ENCODE measurements at regions not wholly inside any gene's neighbourhood (a gene's known extent, or its start where the extent isn't known, plus 50 kb on each side); places are given as distances from the start of the nearest gene placed in this dataset.

DNA sequence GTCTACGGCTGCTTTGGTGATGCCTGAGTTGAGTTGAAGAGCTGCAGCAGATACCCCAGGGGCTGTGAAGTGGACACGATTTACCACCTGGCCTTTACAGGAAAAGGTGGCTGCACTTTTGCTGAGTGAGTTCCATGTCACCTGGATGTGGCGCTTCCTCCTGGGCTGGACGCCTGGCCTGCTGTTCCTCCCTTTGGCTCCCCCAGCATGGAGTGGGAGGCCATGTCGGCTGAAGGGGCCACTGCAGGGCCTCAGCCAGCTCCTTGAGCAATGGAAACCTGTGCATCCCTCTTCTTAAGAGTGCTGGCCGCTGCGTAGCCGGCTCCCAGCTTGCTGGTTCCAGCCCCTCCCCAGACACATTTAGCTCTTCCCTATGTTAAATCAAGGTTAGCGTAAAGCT lies 221.0 kb downstream of the GLRX3 start:
- no peak for TF ChIP-seq POLR2AphosphoS5 (IDR thresholded peaks at IDR 0.05; ENCODE audit: low read depth, low read length)
- TF ChIP-seq, protein P1, sequence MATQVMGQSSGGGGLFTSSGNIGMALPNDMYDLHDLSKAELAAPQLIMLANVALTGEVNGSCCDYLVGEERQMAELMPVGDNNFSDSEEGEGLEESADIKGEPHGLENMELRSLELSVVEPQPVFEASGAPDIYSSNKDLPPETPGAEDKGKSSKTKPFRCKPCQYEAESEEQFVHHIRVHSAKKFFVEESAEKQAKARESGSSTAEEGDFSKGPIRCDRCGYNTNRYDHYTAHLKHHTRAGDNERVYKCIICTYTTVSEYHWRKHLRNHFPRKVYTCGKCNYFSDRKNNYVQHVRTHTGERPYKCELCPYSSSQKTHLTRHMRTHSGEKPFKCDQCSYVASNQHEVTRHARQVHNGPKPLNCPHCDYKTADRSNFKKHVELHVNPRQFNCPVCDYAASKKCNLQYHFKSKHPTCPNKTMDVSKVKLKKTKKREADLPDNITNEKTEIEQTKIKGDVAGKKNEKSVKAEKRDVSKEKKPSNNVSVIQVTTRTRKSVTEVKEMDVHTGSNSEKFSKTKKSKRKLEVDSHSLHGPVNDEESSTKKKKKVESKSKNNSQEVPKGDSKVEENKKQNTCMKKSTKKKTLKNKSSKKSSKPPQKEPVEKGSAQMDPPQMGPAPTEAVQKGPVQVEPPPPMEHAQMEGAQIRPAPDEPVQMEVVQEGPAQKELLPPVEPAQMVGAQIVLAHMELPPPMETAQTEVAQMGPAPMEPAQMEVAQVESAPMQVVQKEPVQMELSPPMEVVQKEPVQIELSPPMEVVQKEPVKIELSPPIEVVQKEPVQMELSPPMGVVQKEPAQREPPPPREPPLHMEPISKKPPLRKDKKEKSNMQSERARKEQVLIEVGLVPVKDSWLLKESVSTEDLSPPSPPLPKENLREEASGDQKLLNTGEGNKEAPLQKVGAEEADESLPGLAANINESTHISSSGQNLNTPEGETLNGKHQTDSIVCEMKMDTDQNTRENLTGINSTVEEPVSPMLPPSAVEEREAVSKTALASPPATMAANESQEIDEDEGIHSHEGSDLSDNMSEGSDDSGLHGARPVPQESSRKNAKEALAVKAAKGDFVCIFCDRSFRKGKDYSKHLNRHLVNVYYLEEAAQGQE (IDR thresholded peaks at IDR 0.05; ENCODE audit: insufficient read depth in 1 of 2, low read depth in 2 of 2, low read length in 1 of 2) = no peak
- TF ChIP-seq TCF7L2 (IDR thresholded peaks at IDR 0.05; ENCODE audit: low read depth, low read length) = no peak
- POLR2A ChIA-PET = no interaction called here
- DNase-seq (ENCODE audit: low read depth, low spot score) = no peak
- CTCF ChIA-PET = no interaction called here
- Histone ChIP-seq H3K9me3 (ENCODE audit: control insufficient read depth, insufficient read depth, low read depth, low read length) (no peaks in the 10 kb centered on the region), H3K4me3 (ENCODE audit: low read depth in 2 of 2, low read length in 2 of 2) (no peak overlapping the region), H3K27ac (ENCODE audit: low read length) (no peak overlapping the region), H3K4me1 (ENCODE audit: control insufficient read depth, insufficient read depth, low read length) (no peaks in the 10 kb centered on the region), H3K36me3 (ENCODE audit: control insufficient read depth, insufficient read depth, low read length) (no peaks in the 10 kb centered on the region), H3K27me3 (ENCODE audit: control insufficient read depth, insufficient read depth, low read length) (peaks cover 2% of the 10 kb centered on the region; the same call in 1 of the 2 replicates)
- in situ Hi-C loops (cut with HindIII; ENCODE audit: low pct_unique_long_range_greater_than_20kb, low sequenced_read_pairs) (no loop called here), intact Hi-C loops (cut with micrococcal nuclease; ENCODE audit: unreplicated experiment) (no loop called here)
- BruUV-seq (replicated peaks) = no TSS peak
- no peak for ATAC-seq

DNA sequence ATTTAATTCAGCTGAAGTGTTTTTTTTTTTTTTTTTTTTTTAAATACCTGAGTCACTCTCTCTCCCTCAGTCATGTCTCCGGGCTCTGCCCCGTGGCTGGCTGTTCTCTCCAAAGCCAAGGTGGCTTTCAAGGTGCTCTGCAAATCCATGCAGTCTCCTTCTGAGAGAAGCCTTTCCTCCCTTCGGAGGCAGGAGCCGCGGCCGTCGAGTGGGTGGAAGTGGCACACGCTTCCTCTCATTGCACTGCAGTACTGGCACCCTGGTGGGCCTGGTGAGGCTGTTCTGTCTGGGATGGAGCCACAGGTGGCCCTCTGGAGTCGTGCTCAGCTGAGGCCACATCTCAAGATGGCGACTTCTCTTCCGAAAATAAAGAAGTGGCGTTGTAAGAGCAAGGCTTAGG lies 221.8 kb downstream of the GLRX3 start:
- TF ChIP-seq, protein P2, sequence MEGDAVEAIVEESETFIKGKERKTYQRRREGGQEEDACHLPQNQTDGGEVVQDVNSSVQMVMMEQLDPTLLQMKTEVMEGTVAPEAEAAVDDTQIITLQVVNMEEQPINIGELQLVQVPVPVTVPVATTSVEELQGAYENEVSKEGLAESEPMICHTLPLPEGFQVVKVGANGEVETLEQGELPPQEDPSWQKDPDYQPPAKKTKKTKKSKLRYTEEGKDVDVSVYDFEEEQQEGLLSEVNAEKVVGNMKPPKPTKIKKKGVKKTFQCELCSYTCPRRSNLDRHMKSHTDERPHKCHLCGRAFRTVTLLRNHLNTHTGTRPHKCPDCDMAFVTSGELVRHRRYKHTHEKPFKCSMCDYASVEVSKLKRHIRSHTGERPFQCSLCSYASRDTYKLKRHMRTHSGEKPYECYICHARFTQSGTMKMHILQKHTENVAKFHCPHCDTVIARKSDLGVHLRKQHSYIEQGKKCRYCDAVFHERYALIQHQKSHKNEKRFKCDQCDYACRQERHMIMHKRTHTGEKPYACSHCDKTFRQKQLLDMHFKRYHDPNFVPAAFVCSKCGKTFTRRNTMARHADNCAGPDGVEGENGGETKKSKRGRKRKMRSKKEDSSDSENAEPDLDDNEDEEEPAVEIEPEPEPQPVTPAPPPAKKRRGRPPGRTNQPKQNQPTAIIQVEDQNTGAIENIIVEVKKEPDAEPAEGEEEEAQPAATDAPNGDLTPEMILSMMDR (IDR thresholded peaks at IDR 0.05) = no peak
- TF ChIP-seq, protein P1 (IDR thresholded peaks at IDR 0.05; ENCODE audit: insufficient read depth in 1 of 2, low read depth in 2 of 2, low read length in 1 of 2) = no peak
- TF ChIP-seq TCF7L2 (IDR thresholded peaks at IDR 0.05; ENCODE audit: low read depth, low read length) = no peak
- no peak for TF ChIP-seq SIN3A (IDR thresholded peaks at IDR 0.05; ENCODE audit: borderline replicate concordance, insufficient read depth, low read depth, low read length)
- no peak for TF ChIP-seq POLR2AphosphoS5 (IDR thresholded peaks at IDR 0.05; ENCODE audit: low read depth, low read length)
- DNase-seq (ENCODE audit: low read depth, low spot score) (no peak), ATAC-seq (no peak)
- no peak overlapping the region for H3K4me3 ChIP-seq (ENCODE audit: low read depth in 2 of 2, low read length in 2 of 2)
- peaks cover 2% of the 10 kb centered on the region; the same call in 1 of the 2 replicates for H3K27me3 ChIP-seq (ENCODE audit: control insufficient read depth, insufficient read depth, low read length)
- H3K36me3 ChIP-seq (ENCODE audit: control insufficient read depth, insufficient read depth, low read length) = no peaks in the 10 kb centered on the region
- no peak overlapping the region for H3K27ac ChIP-seq (ENCODE audit: low read length)
- in situ Hi-C loops (cut with HindIII; ENCODE audit: low pct_unique_long_range_greater_than_20kb, low sequenced_read_pairs) (no loop called here), intact Hi-C loops (cut with micrococcal nuclease; ENCODE audit: unreplicated experiment) (no loop called here)
- no peaks in the 10 kb centered on the region for H3K9me3 ChIP-seq (ENCODE audit: control insufficient read depth, insufficient read depth, low read depth, low read length)
- no peaks in the 10 kb centered on the region for H3K4me1 ChIP-seq (ENCODE audit: control insufficient read depth, insufficient read depth, low read length)
- BruUV-seq (replicated peaks) = no TSS peak
- POLR2A ChIA-PET = no interaction called here
- CTCF ChIA-PET = no interaction called here
